Smooth muscle cell (in vitro differentiated cells): ENCODE measurements at regions not wholly inside any gene's neighbourhood (a gene's known extent, or its start where the extent isn't known, plus 50 kb on each side); places are given as distances from the start of the nearest gene placed in this dataset.

ENCODE experiments used
- DNase-seq: peaks from one replicate; lab custom pipeline; 2025; ENCODE audit not compliant: unreplicated experiment; lab: John Stamatoyannopoulos, UW
- H2AFZ ChIP-seq: fragments of 200-600 bp; sonication (generic); 2 replicates; pipeline ENCODE4 v1.6.0; 2016; ENCODE audit warnings: antibody characterized with exemption, low read depth, mild to moderate bottlenecking
- H3F3A ChIP-seq: fragments of 200-600 bp; sonication (generic); 2 replicates; pipeline ENCODE4 v1.6.0; 2017; ENCODE audit warnings: antibody characterized with exemption, low read depth
- H3K27ac ChIP-seq: fragments of 200-600 bp; sonication (generic); 2 replicates; pipeline ENCODE4 v1.5.1; 2016; ENCODE audit warnings: low read depth, mild to moderate bottlenecking
- H3K27me3 ChIP-seq: fragments of 200-600 bp; sonication (generic); 2 replicates; pipeline ENCODE4 v1.6.1; 2016; ENCODE audit warnings: low read depth, mild to moderate bottlenecking
- H3K36me3 ChIP-seq: fragments of 200-600 bp; sonication (generic); 2 replicates; pipeline ENCODE4 v1.5.1; 2016; ENCODE audit warnings: low read depth
- H3K4me1 ChIP-seq: fragments of 200-600 bp; sonication (generic); 2 replicates; pipeline ENCODE4 v1.5.1; 2016; ENCODE audit warnings: low read depth
- H3K4me2 ChIP-seq: fragments of 200-600 bp; sonication (generic); 2 replicates; pipeline ENCODE4 v1.6.0; 2016; ENCODE audit warnings: mild to moderate bottlenecking
- H3K4me3 ChIP-seq: fragments of 200-600 bp; sonication (generic); 2 replicates; pipeline ENCODE4 v1.5.1; 2016; ENCODE audit warnings: mild to moderate bottlenecking
- H3K79me2 ChIP-seq: fragments of 200-600 bp; sonication (generic); 2 replicates; pipeline ENCODE4 v1.6.0; 2016; ENCODE audit warnings: low read depth, mild to moderate bottlenecking
- H3K9ac ChIP-seq: fragments of 200-600 bp; sonication (generic); 2 replicates; pipeline ENCODE4 v1.6.0; 2016; ENCODE audit warnings: low read depth
- H3K9me3 ChIP-seq: fragments of 200-600 bp; sonication (generic); replicated peaks from 2 replicates; pipeline ENCODE4 v1.5.1; 2016; ENCODE audit warnings: low read depth
- H4K20me1 ChIP-seq: fragments of 200-600 bp; sonication (generic); 2 replicates; pipeline ENCODE4 v1.6.0; 2016; ENCODE audit warnings: low read depth
- CTCF ChIP-seq: fragments of 200-600 bp; sonication (generic); IDR thresholded peaks from 2 replicates; pipeline ENCODE4 v1.5.1; 2017; ENCODE audit warnings: borderline replicate concordance, mild to moderate bottlenecking, antibody characterized with exemption; ENCODE audit not compliant: insufficient read depth, poor library complexity, severe bottlenecking
- WGBS: methylation state at CpG from one replicate; pipeline ENCODE4 v1.1.7; 2016; ENCODE audit warnings: low lambda C conversion rate; 5-methylcytosine and 5-hydroxymethylcytosine counted together

GRCh38 chr2:128593518-128593878 lies 274.8 kb upstream of the HS6ST1 start:
- Histone ChIP-seq H3K9me3 (no peaks in the 10 kb centered on the region), H3F3A (no peaks in the 10 kb centered on the region), H3K27me3 (peaks cover 3% of the 10 kb centered on the region), H3K4me2 (no peak overlapping the region), H3K4me1 (no peaks in the 10 kb centered on the region), H4K20me1 (no peaks in the 10 kb centered on the region), H3K36me3 (no peaks in the 10 kb centered on the region), H3K27ac (no peak overlapping the region), H2AFZ (no peak overlapping the region), H3K9ac (no peak overlapping the region), H3K79me2 (no peaks in the 10 kb centered on the region), H3K4me3 (no peak overlapping the region)
- WGBS = 83% methylated on average over 3 of the region's 3 CpGs
- DNase-seq = no peak
- TF ChIP-seq CTCF = no peak

- no peak overlapping the region for H3K27ac ChIP-seq
- no peak overlapping the region for H3K4me2 ChIP-seq
Observed at GRCh38 chr2:128593879-128594650, 275.4 kb upstream of the HS6ST1 start.

GRCh38 chr2:128594651-128594910 lies 275.9 kb upstream of the HS6ST1 start:
- Histone ChIP-seq H2AFZ (no peak overlapping the region), H3K27me3 (no peaks in the 10 kb centered on the region), H3K4me3 (no peak overlapping the region), H3K27ac (no peak overlapping the region), H3K4me2 (no peak overlapping the region), H3F3A (no peaks in the 10 kb centered on the region), H3K4me1 (no peaks in the 10 kb centered on the region), H3K9ac (no peak overlapping the region), H3K79me2 (no peaks in the 10 kb centered on the region), H3K9me3 (no peaks in the 10 kb centered on the region), H3K36me3 (no peaks in the 10 kb centered on the region), H4K20me1 (no peaks in the 10 kb centered on the region)
- no peak for TF ChIP-seq CTCF
- WGBS = 98% methylated on average over 2 of the region's 2 CpGs
- DNase-seq = no peak

More at GRCh38 chr2:128593879-128594650, 275.4 kb upstream of the HS6ST1 start:
- no peak overlapping the region for H3K4me3 ChIP-seq
- no peaks in the 10 kb centered on the region for H3K36me3 ChIP-seq
- no peaks in the 10 kb centered on the region for H3K27me3 ChIP-seq
- H4K20me1 ChIP-seq = no peaks in the 10 kb centered on the region
- WGBS = 58% methylated on average over 17 of the region's 17 CpGs
- no peak for DNase-seq
- no peak overlapping the region for H3K9ac ChIP-seq
- H3K4me1 ChIP-seq = no peaks in the 10 kb centered on the region
- H3F3A ChIP-seq = no peaks in the 10 kb centered on the region
- H2AFZ ChIP-seq = no peak overlapping the region
- no peaks in the 10 kb centered on the region for H3K79me2 ChIP-seq
- no peaks in the 10 kb centered on the region for H3K9me3 ChIP-seq
- TF ChIP-seq CTCF = no peak
